Ovary (tissue), 3 donors: ENCODE measurements at regions not wholly inside any gene's neighbourhood (a gene's known extent, or its start where the extent isn't known, plus 50 kb on each side); places are given as distances from the start of the nearest gene placed in this dataset.

ENCODE experiments used
- CTCF ChIP-seq, 3 donors: fragments of 450-650 bp in 2 of 3; fragments of 200-600 bp in 1 of 3; IDR thresholded peaks; one replicate each; pipeline versions ENCODE4 v1.5.1 to v1.8.0; 2016 to 2022; ENCODE audit warnings: antibody characterized with exemption in 3 of 3, mild to moderate bottlenecking in 1 of 3
- EP300 ChIP-seq: sonication (generic); formaldehyde crosslinking; IDR thresholded peaks from one replicate; pipeline ENCODE4 v1.6.1; 2017; ENCODE audit warnings: antibody characterized with exemption
- donor health status: DM: no; HTN: no; CAD: no.

- no peak for TF ChIP-seq CTCF (IDR thresholded peaks at IDR 0.05)
- TF ChIP-seq EP300: no peak
Measured at GRCh38 chr1:81547261-81547911, 253.3 kb upstream of the ADGRL2 start.
